SU-DHL-6 (cell line): ENCODE measurements at regions not wholly inside any gene's neighbourhood (a gene's known extent, or its start where the extent isn't known, plus 50 kb on each side); places are given as distances from the start of the nearest gene placed in this dataset.

Experiments
- H2AFZ ChIP-seq: fragments of 200-600 bp; sonication (generic); 2 replicates; pipeline ENCODE4 v1.6.1; 2014; ENCODE audit warnings: low read depth, mild to moderate bottlenecking, moderate library complexity, mixed read lengths, antibody characterized with exemption, low read length; ENCODE audit not compliant: severe bottlenecking
- H3F3A ChIP-seq: fragments of 200-600 bp; shearing (Covaris generic); 2 replicates; pipeline ENCODE4 v1.6.0; 2016; ENCODE audit warnings: antibody characterized with exemption, mild to moderate bottlenecking; ENCODE audit not compliant: insufficient read depth
- H3K27ac ChIP-seq: fragments of 200-600 bp; sonication (generic); 2 replicates; pipeline ENCODE4 v1.5.1; 2016; ENCODE audit warnings: low read depth, mild to moderate bottlenecking, low read length, moderate library complexity, mixed read lengths
- H3K27me3 ChIP-seq: fragments of 200-600 bp; sonication (generic), shearing (Covaris generic); 2 replicates; pipeline ENCODE4 v1.6.0; 2014; ENCODE audit warnings: mild to moderate bottlenecking, low read length
- H3K36me3 ChIP-seq: fragments of 200-600 bp; sonication (generic); 2 replicates; pipeline ENCODE4 v1.6.1; 2014; ENCODE audit warnings: mild to moderate bottlenecking, low read length, mixed read lengths
- H3K4me2 ChIP-seq: fragments of 300-600, 200-600 bp; shearing (Covaris generic), sonication (generic); 2 replicates; pipeline ENCODE4 v1.6.0; 2014; ENCODE audit warnings: low read length, low read depth, mild to moderate bottlenecking; ENCODE audit not compliant: poor library complexity, severe bottlenecking
- H3K4me3 ChIP-seq: fragments of 200-600 bp; sonication (generic); 2 replicates; pipeline ENCODE4 v1.5.1; 2014; ENCODE audit warnings: antibody characterized with exemption, low read length, mild to moderate bottlenecking, mixed read lengths; ENCODE audit not compliant: insufficient read depth, poor library complexity, severe bottlenecking
- H3K79me2 ChIP-seq: fragments of 200-600 bp; sonication (generic); 2 replicates; pipeline ENCODE4 v1.6.1; 2014; ENCODE audit warnings: mild to moderate bottlenecking, low read length, moderate library complexity; ENCODE audit not compliant: insufficient read depth
- H3K9ac ChIP-seq: fragments of 200-600 bp; sonication (generic); 2 replicates; pipeline ENCODE4 v1.7.0; 2014; ENCODE audit warnings: mild to moderate bottlenecking, low read length
- H3K9me2 ChIP-seq: fragments of 200-600 bp; sonication (generic); replicated peaks from 2 replicates; pipeline ENCODE4 v1.6.1; 2014; ENCODE audit warnings: low read length; ENCODE audit not compliant: insufficient read depth
- H3K9me3 ChIP-seq: fragments of 200-600 bp; sonication (generic); 2 replicates; pipeline ENCODE4 v1.6.1; 2014; ENCODE audit warnings: low read length, mixed read lengths; ENCODE audit not compliant: insufficient read depth
- H4K20me1 ChIP-seq: fragments of 200-600 bp; sonication (generic); 2 replicates; pipeline ENCODE4 v1.6.1; 2014; ENCODE audit warnings: low read depth, mild to moderate bottlenecking, antibody characterized with exemption, low read length, moderate library complexity, mixed read lengths
- EZH2phosphoT487 ChIP-seq: fragments of 200-600 bp; sonication (generic), shearing (Covaris generic); conservative IDR thresholded peaks from 2 replicates; pipeline ENCODE4 v1.6.1; 2018; ENCODE audit warnings: mild to moderate bottlenecking, antibody characterized with exemption, low read length, moderate library complexity, mixed read lengths
- TF ChIP-seq, protein P1 (sequence below): fragments of 200-600 bp; sonication (generic); IDR thresholded peaks from one replicate; pipeline ENCODE4 v1.5.1; 2017; ENCODE audit warnings: antibody characterized with exemption, mild to moderate bottlenecking, low read length, moderate library complexity; ENCODE audit not compliant: insufficient read depth, poor library complexity, severe bottlenecking

DNA sequence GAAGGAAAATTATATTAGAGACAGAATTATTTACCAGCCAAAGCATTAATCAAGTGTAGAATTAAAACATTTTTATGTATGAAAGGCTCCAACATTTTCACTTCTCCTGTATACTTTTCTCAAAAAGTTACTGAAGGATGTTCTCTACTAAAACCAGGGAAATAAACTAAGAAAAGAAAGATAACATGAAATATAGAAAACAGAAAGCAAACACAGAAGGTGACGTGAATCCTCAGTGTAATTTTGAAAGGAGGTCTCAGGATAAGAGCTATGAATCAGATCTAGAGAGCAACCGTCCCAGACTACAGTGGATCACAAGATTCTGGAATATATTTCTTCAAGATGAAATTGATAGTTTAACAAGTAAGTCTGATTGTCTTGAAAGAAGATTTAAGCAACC is 144.5 kb downstream of the CYSLTR2 start:
- no peak overlapping the region for H3K9ac ChIP-seq
- no peak overlapping the region for H3K4me2 ChIP-seq
- H2AFZ ChIP-seq = no peak overlapping the region
- 0 out of 2 replicates have a peak, but pooled peaks cover 2% of the 10 kb centered on the region for H3K27me3 ChIP-seq
- no peak overlapping the region for H3K4me3 ChIP-seq
- H3K27ac ChIP-seq = no peak overlapping the region
- no peak for TF ChIP-seq EZH2phosphoT487
- TF ChIP-seq, protein P1, sequence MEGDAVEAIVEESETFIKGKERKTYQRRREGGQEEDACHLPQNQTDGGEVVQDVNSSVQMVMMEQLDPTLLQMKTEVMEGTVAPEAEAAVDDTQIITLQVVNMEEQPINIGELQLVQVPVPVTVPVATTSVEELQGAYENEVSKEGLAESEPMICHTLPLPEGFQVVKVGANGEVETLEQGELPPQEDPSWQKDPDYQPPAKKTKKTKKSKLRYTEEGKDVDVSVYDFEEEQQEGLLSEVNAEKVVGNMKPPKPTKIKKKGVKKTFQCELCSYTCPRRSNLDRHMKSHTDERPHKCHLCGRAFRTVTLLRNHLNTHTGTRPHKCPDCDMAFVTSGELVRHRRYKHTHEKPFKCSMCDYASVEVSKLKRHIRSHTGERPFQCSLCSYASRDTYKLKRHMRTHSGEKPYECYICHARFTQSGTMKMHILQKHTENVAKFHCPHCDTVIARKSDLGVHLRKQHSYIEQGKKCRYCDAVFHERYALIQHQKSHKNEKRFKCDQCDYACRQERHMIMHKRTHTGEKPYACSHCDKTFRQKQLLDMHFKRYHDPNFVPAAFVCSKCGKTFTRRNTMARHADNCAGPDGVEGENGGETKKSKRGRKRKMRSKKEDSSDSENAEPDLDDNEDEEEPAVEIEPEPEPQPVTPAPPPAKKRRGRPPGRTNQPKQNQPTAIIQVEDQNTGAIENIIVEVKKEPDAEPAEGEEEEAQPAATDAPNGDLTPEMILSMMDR = no peak
- H3K79me2 ChIP-seq = no peaks in the 10 kb centered on the region
- H3F3A ChIP-seq = no peaks in the 10 kb centered on the region
- H4K20me1 ChIP-seq = no peaks in the 10 kb centered on the region
- no peaks in the 10 kb centered on the region for H3K36me3 ChIP-seq
- H3K9me3 ChIP-seq = no peaks in the 10 kb centered on the region
- H3K9me2 ChIP-seq = no peaks in the 10 kb centered on the region

DNA sequence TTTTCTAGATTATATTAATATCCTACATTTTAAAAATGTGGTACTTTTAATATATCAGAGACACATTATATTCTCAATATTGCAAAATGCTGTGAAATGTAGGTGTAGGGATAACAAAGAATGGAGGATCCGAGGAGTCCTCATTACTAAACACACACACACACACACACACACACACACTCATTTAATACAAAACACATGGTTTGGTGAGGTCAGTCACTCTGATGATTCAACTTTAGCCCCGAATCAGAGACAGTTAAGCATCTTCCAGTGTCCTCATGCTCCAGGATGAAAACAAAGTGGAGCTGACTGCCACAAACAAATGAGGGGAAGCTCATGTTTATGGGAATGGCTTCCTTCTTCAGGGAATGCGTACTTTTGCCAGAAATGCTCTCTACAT is 147.5 kb downstream of the CYSLTR2 start:
- no peaks in the 10 kb centered on the region for H3F3A ChIP-seq
- H3K9me3 ChIP-seq = no peaks in the 10 kb centered on the region
- no peak overlapping the region for H3K4me2 ChIP-seq
- H2AFZ ChIP-seq = no peak overlapping the region
- H3K27me3 ChIP-seq = 0 out of 2 replicates have a peak, but pooled peaks cover 2% of the 10 kb centered on the region
- no peaks in the 10 kb centered on the region for H3K36me3 ChIP-seq
- no peaks in the 10 kb centered on the region for H3K79me2 ChIP-seq
- TF ChIP-seq EZH2phosphoT487 = no peak
- TF ChIP-seq, protein P1 = no peak
- H3K9me2 ChIP-seq = no peaks in the 10 kb centered on the region
- no peak overlapping the region for H3K9ac ChIP-seq
- H4K20me1 ChIP-seq = no peaks in the 10 kb centered on the region
- no peak overlapping the region for H3K4me3 ChIP-seq
- no peak overlapping the region for H3K27ac ChIP-seq

DNA sequence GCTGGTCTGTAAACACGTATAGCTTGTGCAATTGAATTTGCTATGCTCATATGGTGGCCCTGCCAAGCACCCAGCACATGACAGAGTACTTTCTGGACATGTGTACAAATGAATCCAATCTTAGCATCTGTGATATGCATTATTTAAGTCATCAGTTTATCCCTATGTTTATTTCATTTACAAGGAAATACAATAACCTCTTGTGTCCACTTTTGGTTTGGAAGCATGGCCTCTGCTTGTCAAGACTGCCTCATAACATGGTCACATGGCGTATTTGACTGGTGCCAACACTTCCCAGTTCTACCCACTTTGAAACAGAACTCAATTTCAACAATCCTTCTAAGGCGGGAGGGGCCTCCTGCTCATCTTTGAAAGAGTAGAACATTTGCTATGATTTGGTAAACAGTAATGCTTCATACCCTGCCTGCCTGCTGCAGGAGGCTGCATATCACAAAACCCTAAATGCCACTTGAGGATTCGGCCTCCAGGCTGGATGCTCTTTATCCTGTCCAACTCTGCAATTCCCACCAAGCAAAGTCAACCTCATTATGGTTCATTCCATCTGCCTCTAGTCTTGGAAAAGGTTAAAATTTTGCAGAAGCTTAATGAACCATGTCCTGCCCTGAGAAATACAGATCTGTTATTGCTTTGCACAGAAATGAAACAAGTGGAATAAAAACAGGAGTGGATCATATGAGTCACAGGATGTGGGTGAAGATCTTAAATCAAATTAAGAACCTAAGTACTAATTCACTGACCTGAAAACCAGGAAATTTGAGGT is 151.3 kb downstream of the CYSLTR2 start:
- Histone ChIP-seq H3K9me2 (no peaks in the 10 kb centered on the region), H2AFZ (no peak overlapping the region), H3K27me3 (no peaks in the 10 kb centered on the region), H3K27ac (no peak overlapping the region), H3K4me2 (no peak overlapping the region), H3K9me3 (no peaks in the 10 kb centered on the region), H3F3A (no peaks in the 10 kb centered on the region), H3K9ac (no peak overlapping the region), H3K79me2 (no peaks in the 10 kb centered on the region), H4K20me1 (no peaks in the 10 kb centered on the region), H3K36me3 (no peaks in the 10 kb centered on the region), H3K4me3 (no peak overlapping the region)
- TF ChIP-seq, protein P1 = no peak
- no peak for TF ChIP-seq EZH2phosphoT487
